HG03045 (cell line): ENCODE measurements at regions not wholly inside any gene's neighbourhood (a gene's known extent, or its start where the extent isn't known, plus 50 kb on each side); places are given as distances from the start of the nearest gene placed in this dataset.

Experiments used
- ATAC-seq: cut with Tn5 transposase; IDR thresholded peaks from one replicate; pipeline ENCODE4 v1.9.1; 2021; ENCODE audit warnings: mild to moderate bottlenecking, moderate library complexity; ENCODE audit not compliant: unreplicated experiment

- ATAC-seq = no peak
Observed at GRCh38 chr2:120563616-120564015, 172.1 kb upstream of the GLI2 start.

GRCh38 chr2:120564213-120565094 lies 171.2 kb upstream of the GLI2 start:
- ATAC-seq = no peak

GRCh38 chr2:120565095-120565460 lies 170.6 kb upstream of the GLI2 start:
- no peak for ATAC-seq

- no peak for ATAC-seq
Observed at GRCh38 chr2:120565929-120566328, 169.7 kb upstream of the GLI2 start.

- no peak for ATAC-seq
Observed at GRCh38 chr2:120566331-120567035, 169.2 kb upstream of the GLI2 start.

GRCh38 chr2:120567128-120567527 lies 168.5 kb upstream of the GLI2 start:
- no peak for ATAC-seq

- ATAC-seq = no peak
Observed at GRCh38 chr2:120568089-120568974, 167.3 kb upstream of the GLI2 start.

- ATAC-seq = no peak
Observed at GRCh38 chr2:120568975-120569268, 166.7 kb upstream of the GLI2 start.

GRCh38 chr2:120570001-120570400 lies 165.7 kb upstream of the GLI2 start:
- ATAC-seq = no peak

GRCh38 chr2:120570546-120570945 lies 165.1 kb upstream of the GLI2 start:
- no peak for ATAC-seq

- ATAC-seq = no peak
Observed at GRCh38 chr2:120571015-120571728, 164.5 kb upstream of the GLI2 start.

GRCh38 chr2:120572226-120572625 lies 163.4 kb upstream of the GLI2 start:
- ATAC-seq = no peak

GRCh38 chr2:120574620-120575019 lies 161.0 kb upstream of the GLI2 start:
- ATAC-seq = no peak

GRCh38 chr2:120575966-120576365 lies 159.7 kb upstream of the GLI2 start:
- ATAC-seq = no peak

GRCh38 chr2:120576509-120577474 lies 158.9 kb upstream of the GLI2 start:
- ATAC-seq = no peak

GRCh38 chr2:120577721-120578295 lies 157.9 kb upstream of the GLI2 start:
- ATAC-seq = no peak

- no peak for ATAC-seq
Observed at GRCh38 chr2:120578576-120579352, 156.9 kb upstream of the GLI2 start.

GRCh38 chr2:120579916-120580685 lies 155.6 kb upstream of the GLI2 start:
- no peak for ATAC-seq
